GM10266 (cell line): ENCODE measurements at regions not wholly inside any gene's neighbourhood (a gene's known extent, or its start where the extent isn't known, plus 50 kb on each side); places are given as distances from the start of the nearest gene placed in this dataset.

ENCODE experiments used
- DNase-seq: peaks from one replicate; pipeline ENCODE4 v3.0.0; 2012; ENCODE audit errors: extremely low spot score
- CTCF ChIP-seq: IDR thresholded peaks from 2 replicates; pipeline ENCODE4 v1.5.1; 2012; ENCODE audit warnings: mild to moderate bottlenecking, low read depth; ENCODE audit not compliant: control insufficient read depth, insufficient read depth; ENCODE audit errors: missing control alignments

GRCh38 chr5:68365889-68366288 lies 150.3 kb downstream of the PIK3R1 start:
- DNase-seq = no peak
- no peak for TF ChIP-seq CTCF

- DNase-seq = no peak
- TF ChIP-seq CTCF = no peak
Measured at GRCh38 chr5:68367287-68367686, 151.7 kb downstream of the PIK3R1 start.

GRCh38 chr5:68367717-68368116 lies 152.2 kb downstream of the PIK3R1 start:
- DNase-seq = no peak
- TF ChIP-seq CTCF = no peak

- no peak for DNase-seq
- no peak for TF ChIP-seq CTCF
Measured at GRCh38 chr5:68368311-68369022, 152.9 kb downstream of the PIK3R1 start.

- DNase-seq = no peak
- TF ChIP-seq CTCF = no peak
Measured at GRCh38 chr5:68369023-68369359, 153.4 kb downstream of the PIK3R1 start.

- DNase-seq = peak; percentile 16
- TF ChIP-seq CTCF = no peak
Measured at GRCh38 chr5:68369457-68370125, 154.0 kb downstream of the PIK3R1 start.

GRCh38 chr5:68370196-68370595 lies 154.6 kb downstream of the PIK3R1 start:
- no peak for DNase-seq
- no peak for TF ChIP-seq CTCF
